ENCODE measurements at regions not wholly inside any gene's neighbourhood (a gene's known extent, or its start where the extent isn't known, plus 50 kb on each side); places are given as distances from the start of the nearest gene placed in this dataset.
"Not testable (repeated sequence)": the region's sequence is repeated elsewhere in the genome, so short reads cannot be mapped to it uniquely, and the experiment has no call there.

GRCh38 chrX:118216087-118216486 lies 99.5 kb upstream of the KLHL13 start:
- DNase-seq: no peak

- DNase-seq: no peak
These were observed 99.9 kb upstream of the KLHL13 start for GRCh38 chrX:118216509-118216908.

- no peak for DNase-seq
These were observed 101.5 kb upstream of the KLHL13 start for GRCh38 chrX:118218079-118218478.

- DNase-seq: no peak
These were observed 102.3 kb upstream of the KLHL13 start for GRCh38 chrX:118218940-118219339.

GRCh38 chrX:118219866-118220265 lies 103.3 kb upstream of the KLHL13 start:
- no peak for DNase-seq

- no peak for DNase-seq
These were observed 103.9 kb upstream of the KLHL13 start for GRCh38 chrX:118220509-118220908.

GRCh38 chrX:118221270-118221669 lies 104.7 kb upstream of the KLHL13 start:
- no peak for DNase-seq

- no peak for DNase-seq
These were observed 105.1 kb upstream of the KLHL13 start for GRCh38 chrX:118221733-118222132.

- no peak for DNase-seq
These were observed 105.8 kb upstream of the KLHL13 start for GRCh38 chrX:118222421-118222820.

GRCh38 chrX:118225711-118226428 lies 109.3 kb upstream of the KLHL13 start:
- peak; percentile 10 for DNase-seq

GRCh38 chrX:118228041-118228440 lies 111.4 kb upstream of the KLHL13 start:
- DNase-seq: no peak

- no peak for DNase-seq
These were observed 111.8 kb upstream of the KLHL13 start for GRCh38 chrX:118228456-118228855.

- no peak for DNase-seq
These were observed 114.4 kb upstream of the WDR44 start for GRCh38 chrX:118231464-118231863.

- DNase-seq: no peak
These were observed 106.6 kb upstream of the WDR44 start for GRCh38 chrX:118239178-118239870.

- DNase-seq: no peak
These were observed 105.8 kb upstream of the WDR44 start for GRCh38 chrX:118239913-118240698.

- DNase-seq: not testable (repeated sequence)
These were observed 98.9 kb upstream of the WDR44 start for GRCh38 chrX:118246961-118247360.

- DNase-seq: no peak
These were observed 96.8 kb upstream of the WDR44 start for GRCh38 chrX:118249146-118249545.

GRCh38 chrX:118250445-118250844 lies 95.5 kb upstream of the WDR44 start:
- no peak for DNase-seq

GRCh38 chrX:118251271-118251670 lies 94.6 kb upstream of the WDR44 start:
- DNase-seq: no peak

GRCh38 chrX:118252967-118253366 lies 92.9 kb upstream of the WDR44 start:
- DNase-seq: no peak

- DNase-seq: peak; percentile 38
These were observed 91.3 kb upstream of the WDR44 start for GRCh38 chrX:118254611-118255010.

GRCh38 chrX:118255921-118256320 lies 90.0 kb upstream of the WDR44 start:
- DNase-seq: no peak

- no peak for DNase-seq
These were observed 88.1 kb upstream of the WDR44 start for GRCh38 chrX:118257781-118258180.

- DNase-seq: no peak
These were observed 86.7 kb upstream of the WDR44 start for GRCh38 chrX:118259213-118259612.

Measured in NCI-H1694 (cell line).